ENCODE measurements at regions not wholly inside any gene's neighbourhood (a gene's known extent, or its start where the extent isn't known, plus 50 kb on each side); places are given as distances from the start of the nearest gene placed in this dataset.
"Not testable (repeated sequence)": the region's sequence is repeated elsewhere in the genome, so short reads cannot be mapped to it uniquely, and the experiment has no call there.

- not testable (repeated sequence) for DNase-seq
Observed at GRCh38 chr1:144026022-144026421, 54.2 kb upstream of the FAM72C start.

GRCh38 chr1:144021690-144022384 is 50.1 kb upstream of the FAM72C start:
- not testable (repeated sequence) for DNase-seq

All from dermis blood vessel endothelial cell (primary cell).